Neural progenitor cell (in vitro differentiated cells): ENCODE measurements at regions not wholly inside any gene's neighbourhood (a gene's known extent, or its start where the extent isn't known, plus 50 kb on each side); places are given as distances from the start of the nearest gene placed in this dataset.

ENCODE experiments used
- DNase-seq: peaks from one replicate; pipeline ENCODE4 v3.0.0-alpha.2; 2016; ENCODE audit warnings: low spot score
- H2AFZ ChIP-seq: fragments of 200-600 bp; sonication (generic); replicated peaks from 2 replicates; pipeline ENCODE4 v1.6.1; 2016; ENCODE audit warnings: antibody characterized with exemption
- H3F3A ChIP-seq: fragments of 200-600 bp; sonication (generic); 2 replicates; pipeline ENCODE4 v1.6.1; 2016; ENCODE audit warnings: antibody characterized with exemption, low read depth
- H3K27ac ChIP-seq: fragments of 200-600 bp; sonication (generic); 2 replicates; pipeline ENCODE4 v1.5.1; 2016; ENCODE audit warnings: mild to moderate bottlenecking
- H3K27me3 ChIP-seq: fragments of 200-600 bp; sonication (generic); 2 replicates; pipeline ENCODE4 v1.6.1; 2016; ENCODE audit warnings: mild to moderate bottlenecking, moderate library complexity
- H3K36me3 ChIP-seq: fragments of 200-600 bp; sonication (generic); 2 replicates; pipeline ENCODE4 v1.5.1; 2016
- H3K4me1 ChIP-seq: fragments of 200-600 bp; sonication (generic); 2 replicates; pipeline ENCODE4 v1.6.1; 2016; ENCODE audit warnings: mixed run types
- H3K4me2 ChIP-seq: fragments of 200-600 bp; sonication (generic); 2 replicates; pipeline ENCODE4 v1.6.1; 2016
- H3K4me3 ChIP-seq: fragments of 200-600 bp; sonication (generic); 2 replicates; pipeline ENCODE4 v1.5.1; 2016
- H3K79me2 ChIP-seq: fragments of 200-600 bp; sonication (generic); 2 replicates; pipeline ENCODE4 v1.6.1; 2016; ENCODE audit warnings: low read depth
- H3K9ac ChIP-seq: fragments of 200-600 bp; sonication (generic); 2 replicates; pipeline ENCODE4 v1.6.1; 2016
- H3K9me3 ChIP-seq: fragments of 200-600 bp; sonication (generic); 2 replicates; pipeline ENCODE4 v1.5.1; 2016; ENCODE audit warnings: low read depth
- H4K20me1 ChIP-seq: fragments of 200-600 bp; sonication (generic); 2 replicates; pipeline ENCODE4 v1.6.1; 2016; ENCODE audit warnings: low read depth
- H3K27ac Mint-ChIP-seq: 3 replicates; pipeline ENCODE4 v1.8.0; 2021; ENCODE audit warnings: mixed read lengths
- H3K27me3 Mint-ChIP-seq: 2 replicates; pipeline ENCODE4 v1.8.0; 2022; ENCODE audit warnings: low read depth, mild to moderate bottlenecking, inconsistent platforms, moderate library complexity, mixed read lengths; ENCODE audit not compliant: insufficient read depth
- H3K36me3 Mint-ChIP-seq: 3 replicates; pipeline ENCODE4 v1.8.0; 2021; ENCODE audit warnings: mixed read lengths
- H3K4me1 Mint-ChIP-seq: 3 replicates; pipeline ENCODE4 v1.8.0; 2021; ENCODE audit warnings: mixed read lengths
- H3K4me3 Mint-ChIP-seq: 3 replicates; pipeline ENCODE4 v1.8.0; 2021; ENCODE audit warnings: mild to moderate bottlenecking, moderate library complexity, mixed read lengths
- H3K9me3 Mint-ChIP-seq: 3 replicates; pipeline ENCODE4 v1.8.0; 2020; ENCODE audit warnings: mixed read lengths
- EZH2 ChIP-seq: fragments of 200-600 bp; sonication (generic); IDR thresholded peaks from 2 replicates; pipeline ENCODE4 v1.6.1; 2017; ENCODE audit warnings: antibody characterized with exemption, mild to moderate bottlenecking, moderate library complexity
- EZH2phosphoT487 ChIP-seq: fragments of 200-600 bp; sonication (generic); IDR thresholded peaks from 2 replicates; pipeline ENCODE4 v1.6.1; 2017; ENCODE audit warnings: antibody characterized with exemption
- TF ChIP-seq, protein P1 (sequence below): fragments of 200-600 bp; sonication (generic); IDR thresholded peaks from 2 replicates; pipeline ENCODE4 v1.5.1; 2017; ENCODE audit warnings: antibody characterized with exemption, mild to moderate bottlenecking

- Histone ChIP-seq H3F3A (no peaks in the 10 kb centered on the region), H3K9me3 (no peaks in the 10 kb centered on the region), H3K4me3 (no peak overlapping the region), H3K79me2 (no peaks in the 10 kb centered on the region), H3K27me3 (no peaks in the 10 kb centered on the region), H3K4me2 (no peak overlapping the region), H3K36me3 (no peaks in the 10 kb centered on the region), H3K9ac (no peak overlapping the region), H4K20me1 (no peaks in the 10 kb centered on the region), H2AFZ (no peak overlapping the region), H3K27ac (no peak overlapping the region), H3K4me1 (no peaks in the 10 kb centered on the region)
- no peak overlapping the region for H3K27ac Mint-ChIP-seq
- H3K36me3 Mint-ChIP-seq = no peaks in the 10 kb centered on the region
- H3K4me3 Mint-ChIP-seq = no peak overlapping the region
- H3K27me3 Mint-ChIP-seq = no peaks in the 10 kb centered on the region
- no peak for DNase-seq
- H3K4me1 Mint-ChIP-seq = no peaks in the 10 kb centered on the region
- TF ChIP-seq EZH2phosphoT487 = no peak
- TF ChIP-seq, protein P1, sequence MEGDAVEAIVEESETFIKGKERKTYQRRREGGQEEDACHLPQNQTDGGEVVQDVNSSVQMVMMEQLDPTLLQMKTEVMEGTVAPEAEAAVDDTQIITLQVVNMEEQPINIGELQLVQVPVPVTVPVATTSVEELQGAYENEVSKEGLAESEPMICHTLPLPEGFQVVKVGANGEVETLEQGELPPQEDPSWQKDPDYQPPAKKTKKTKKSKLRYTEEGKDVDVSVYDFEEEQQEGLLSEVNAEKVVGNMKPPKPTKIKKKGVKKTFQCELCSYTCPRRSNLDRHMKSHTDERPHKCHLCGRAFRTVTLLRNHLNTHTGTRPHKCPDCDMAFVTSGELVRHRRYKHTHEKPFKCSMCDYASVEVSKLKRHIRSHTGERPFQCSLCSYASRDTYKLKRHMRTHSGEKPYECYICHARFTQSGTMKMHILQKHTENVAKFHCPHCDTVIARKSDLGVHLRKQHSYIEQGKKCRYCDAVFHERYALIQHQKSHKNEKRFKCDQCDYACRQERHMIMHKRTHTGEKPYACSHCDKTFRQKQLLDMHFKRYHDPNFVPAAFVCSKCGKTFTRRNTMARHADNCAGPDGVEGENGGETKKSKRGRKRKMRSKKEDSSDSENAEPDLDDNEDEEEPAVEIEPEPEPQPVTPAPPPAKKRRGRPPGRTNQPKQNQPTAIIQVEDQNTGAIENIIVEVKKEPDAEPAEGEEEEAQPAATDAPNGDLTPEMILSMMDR = no peak
- no peak for TF ChIP-seq EZH2
- H3K9me3 Mint-ChIP-seq = no peaks in the 10 kb centered on the region
Observed at GRCh38 chr15:49737127-49737526, 116.3 kb downstream of the DTWD1 start.

DNA sequence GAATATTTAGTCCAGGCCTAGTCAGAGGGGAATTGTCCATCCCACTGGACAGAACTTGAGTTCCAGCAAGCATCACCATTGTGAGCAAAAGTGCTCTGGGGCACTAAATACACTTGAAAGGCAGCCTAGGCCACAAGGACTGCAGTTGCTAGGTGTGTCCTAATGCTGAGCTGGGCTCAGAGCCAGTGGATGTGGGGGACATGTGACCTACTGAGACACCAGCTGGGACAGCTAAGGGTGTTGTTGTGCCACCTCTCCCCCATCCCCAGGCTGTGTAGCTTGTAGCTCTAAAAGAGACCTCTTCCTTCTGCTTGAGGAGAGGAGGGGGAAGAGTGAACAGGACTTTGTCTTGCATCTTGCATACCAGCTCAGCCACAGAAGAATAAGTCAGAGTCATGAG lies 120.9 kb downstream of the DTWD1 start:
- Histone ChIP-seq H3K36me3 (no peaks in the 10 kb centered on the region), H3K4me3 (no peak overlapping the region), H3K9ac (no peak overlapping the region), H3K4me2 (no peak overlapping the region), H3K27me3 (no peaks in the 10 kb centered on the region), H3K9me3 (no peaks in the 10 kb centered on the region), H3K79me2 (no peaks in the 10 kb centered on the region), H3F3A (no peaks in the 10 kb centered on the region), H2AFZ (no peak overlapping the region), H4K20me1 (no peaks in the 10 kb centered on the region), H3K27ac (no peak overlapping the region), H3K4me1 (no peaks in the 10 kb centered on the region)
- no peak overlapping the region for H3K4me3 Mint-ChIP-seq
- TF ChIP-seq EZH2phosphoT487 (no peak), EZH2 (no peak)
- TF ChIP-seq, protein P1 = no peak
- no peaks in the 10 kb centered on the region for H3K9me3 Mint-ChIP-seq
- H3K27ac Mint-ChIP-seq = no peak overlapping the region
- H3K4me1 Mint-ChIP-seq = no peaks in the 10 kb centered on the region
- no peaks in the 10 kb centered on the region for H3K27me3 Mint-ChIP-seq
- DNase-seq = no peak
- no peaks in the 10 kb centered on the region for H3K36me3 Mint-ChIP-seq

- Histone ChIP-seq H3K4me3 (no peak overlapping the region), H3K4me2 (no peak overlapping the region), H4K20me1 (no peaks in the 10 kb centered on the region), H3K27ac (no peak overlapping the region), H2AFZ (no peak overlapping the region), H3K36me3 (no peaks in the 10 kb centered on the region), H3K4me1 (no peaks in the 10 kb centered on the region), H3K9ac (no peak overlapping the region), H3K27me3 (no peaks in the 10 kb centered on the region), H3K9me3 (no peaks in the 10 kb centered on the region), H3K79me2 (no peaks in the 10 kb centered on the region), H3F3A (no peaks in the 10 kb centered on the region)
- Mint-ChIP-seq H3K9me3 (no peaks in the 10 kb centered on the region), H3K36me3 (no peaks in the 10 kb centered on the region), H3K27me3 (no peaks in the 10 kb centered on the region), H3K4me1 (no peaks in the 10 kb centered on the region), H3K4me3 (no peak overlapping the region), H3K27ac (no peak overlapping the region)
- DNase-seq = no peak
- TF ChIP-seq EZH2phosphoT487 (no peak), EZH2 (no peak)
- TF ChIP-seq, protein P1 = no peak
Observed at GRCh38 chr15:49742381-49742780, 121.5 kb downstream of the DTWD1 start.

DNA sequence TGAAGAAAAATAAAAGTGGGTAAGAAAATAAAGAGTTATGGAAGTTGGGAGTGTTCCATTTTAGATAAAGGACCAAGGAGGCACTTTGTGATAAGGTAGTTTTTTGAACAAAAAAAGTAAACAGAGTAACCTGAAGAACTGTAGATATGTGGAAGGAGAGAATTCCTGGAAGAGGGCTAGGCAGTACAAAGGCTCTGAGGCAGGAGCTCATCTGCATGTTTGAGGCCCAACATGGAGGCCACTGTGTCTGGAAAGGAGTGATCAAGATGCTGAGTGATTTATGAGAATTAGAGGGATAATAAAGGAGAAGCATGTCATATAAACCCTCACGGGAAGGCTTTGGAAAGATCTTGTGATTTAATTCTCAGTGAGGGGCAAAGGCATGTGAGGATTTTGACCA lies 126.5 kb downstream of the DTWD1 start:
- H3K27ac Mint-ChIP-seq = no peak overlapping the region
- Histone ChIP-seq H3K27me3 (no peaks in the 10 kb centered on the region), H3K4me3 (no peak overlapping the region), H3F3A (no peaks in the 10 kb centered on the region), H3K36me3 (no peaks in the 10 kb centered on the region), H4K20me1 (no peaks in the 10 kb centered on the region), H3K79me2 (no peaks in the 10 kb centered on the region), H2AFZ (no peak overlapping the region), H3K4me1 (no peaks in the 10 kb centered on the region), H3K27ac (no peak overlapping the region), H3K9ac (no peak overlapping the region), H3K9me3 (no peaks in the 10 kb centered on the region), H3K4me2 (no peak overlapping the region)
- no peak for TF ChIP-seq EZH2
- TF ChIP-seq, protein P1 = no peak
- TF ChIP-seq EZH2phosphoT487 = no peak
- no peaks in the 10 kb centered on the region for H3K27me3 Mint-ChIP-seq
- H3K4me3 Mint-ChIP-seq = no peak overlapping the region
- no peaks in the 10 kb centered on the region for H3K4me1 Mint-ChIP-seq
- H3K36me3 Mint-ChIP-seq = no peaks in the 10 kb centered on the region
- DNase-seq = no peak
- H3K9me3 Mint-ChIP-seq = no peaks in the 10 kb centered on the region
